Calu3 (cell line): ENCODE measurements at regions not wholly inside any gene's neighbourhood (a gene's known extent, or its start where the extent isn't known, plus 50 kb on each side); places are given as distances from the start of the nearest gene placed in this dataset.

Experiments used
- BruUV-seq: library from RNA; stranded (reverse); fragments of 400-500 nt; replicated peaks from 2 replicates; lab custom pipeline; 2021; lab: Mats Ljungman, UMichigan
- CTCF ChIA-PET: fragments of 300-600 bp; sonication (Branson Sonifier 250); formaldehyde crosslinking; loops from one replicate; lab custom pipeline; 2022; ENCODE audit warnings: antibody characterized with exemption; lab: Charles Lee
- DNase-seq: peaks from one replicate; pipeline ENCODE4 v3.0.0; 2022
- H3K27ac Mint-ChIP-seq: one replicate; pipeline ENCODE4 v1.8.0; 2022; ENCODE audit warnings: mixed read lengths; ENCODE audit not compliant: unreplicated experiment
- H3K27me3 Mint-ChIP-seq: one replicate; pipeline ENCODE4 v1.8.0; 2022; ENCODE audit warnings: mixed read lengths; ENCODE audit not compliant: unreplicated experiment
- H3K36me3 Mint-ChIP-seq: one replicate; pipeline ENCODE4 v1.8.0; 2022; ENCODE audit warnings: mild to moderate bottlenecking, moderate library complexity, mixed read lengths; ENCODE audit not compliant: insufficient read depth, unreplicated experiment
- H3K4me1 Mint-ChIP-seq: one replicate; pipeline ENCODE4 v1.8.0; 2022; ENCODE audit warnings: mild to moderate bottlenecking, low read depth, mixed read lengths; ENCODE audit not compliant: unreplicated experiment
- H3K4me3 Mint-ChIP-seq: one replicate; pipeline ENCODE4 v1.8.0; 2022; ENCODE audit warnings: mild to moderate bottlenecking, low read depth, moderate library complexity, mixed read lengths; ENCODE audit not compliant: unreplicated experiment
- H3K9me3 Mint-ChIP-seq: one replicate; pipeline ENCODE4 v1.8.0; 2022; ENCODE audit warnings: low read depth, mixed read lengths; ENCODE audit not compliant: unreplicated experiment
- intact Hi-C: fragments of 100-400 bp; cut with micrococcal nuclease; formaldehyde crosslinking; loops from one replicate; pipeline ENCODE4 v1.10.0; 2022; ENCODE audit not compliant: unreplicated experiment
- TF ChIP-seq, protein P1 (sequence below): fragments of 200-600 bp; IDR thresholded peaks from one replicate; pipeline ENCODE4 v1.8.0; 2022; ENCODE audit warnings: antibody characterized with exemption; ENCODE audit not compliant: unreplicated experiment

DNA sequence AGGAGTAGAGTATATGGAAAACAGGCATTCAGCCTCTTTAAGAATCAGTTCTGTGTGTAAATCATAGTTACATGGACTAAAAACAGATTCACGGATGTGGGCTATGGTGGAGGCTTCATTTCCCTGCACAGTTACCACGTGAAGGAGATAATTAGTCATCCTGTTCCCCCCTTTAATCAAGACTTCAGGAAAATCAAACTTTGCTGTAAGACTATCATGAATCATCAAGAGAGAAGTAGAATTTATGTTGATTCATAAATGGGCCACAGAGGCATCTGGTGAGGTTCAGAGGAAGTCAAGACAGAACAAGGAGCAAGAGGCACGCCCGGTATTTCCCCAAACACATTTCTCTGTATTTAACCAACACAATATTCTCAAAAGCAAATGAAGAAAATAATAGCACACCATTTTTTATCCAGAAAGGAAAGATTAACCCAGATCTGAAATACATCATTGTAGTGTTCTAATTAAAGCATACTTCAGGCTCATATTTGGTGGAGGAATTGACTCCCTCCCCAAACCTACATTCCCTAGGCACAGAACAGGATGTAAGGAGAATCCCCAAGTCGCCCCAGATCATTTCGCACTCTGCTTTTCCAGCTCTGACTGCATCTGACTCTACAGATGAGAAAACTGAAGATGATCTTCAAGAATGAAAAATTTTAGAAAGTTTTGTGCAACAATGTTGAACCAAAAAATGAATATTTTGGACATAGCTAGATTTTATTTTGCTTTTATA lies 175.8 kb upstream of the GAS1 start:
- Mint-ChIP-seq H3K27ac (no peak overlapping the region), H3K27me3 (peaks cover 40% of the 10 kb centered on the region), H3K4me3 (no peak overlapping the region), H3K4me1 (no peaks in the 10 kb centered on the region), H3K9me3 (no peaks in the 10 kb centered on the region), H3K36me3 (no peaks in the 10 kb centered on the region)
- TF ChIP-seq, protein P1, sequence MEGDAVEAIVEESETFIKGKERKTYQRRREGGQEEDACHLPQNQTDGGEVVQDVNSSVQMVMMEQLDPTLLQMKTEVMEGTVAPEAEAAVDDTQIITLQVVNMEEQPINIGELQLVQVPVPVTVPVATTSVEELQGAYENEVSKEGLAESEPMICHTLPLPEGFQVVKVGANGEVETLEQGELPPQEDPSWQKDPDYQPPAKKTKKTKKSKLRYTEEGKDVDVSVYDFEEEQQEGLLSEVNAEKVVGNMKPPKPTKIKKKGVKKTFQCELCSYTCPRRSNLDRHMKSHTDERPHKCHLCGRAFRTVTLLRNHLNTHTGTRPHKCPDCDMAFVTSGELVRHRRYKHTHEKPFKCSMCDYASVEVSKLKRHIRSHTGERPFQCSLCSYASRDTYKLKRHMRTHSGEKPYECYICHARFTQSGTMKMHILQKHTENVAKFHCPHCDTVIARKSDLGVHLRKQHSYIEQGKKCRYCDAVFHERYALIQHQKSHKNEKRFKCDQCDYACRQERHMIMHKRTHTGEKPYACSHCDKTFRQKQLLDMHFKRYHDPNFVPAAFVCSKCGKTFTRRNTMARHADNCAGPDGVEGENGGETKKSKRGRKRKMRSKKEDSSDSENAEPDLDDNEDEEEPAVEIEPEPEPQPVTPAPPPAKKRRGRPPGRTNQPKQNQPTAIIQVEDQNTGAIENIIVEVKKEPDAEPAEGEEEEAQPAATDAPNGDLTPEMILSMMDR: no peak
- intact Hi-C loops: no loop called here
- BruUV-seq: no TSS peak
- CTCF ChIA-PET: no interaction called here
- DNase-seq: no peak

DNA sequence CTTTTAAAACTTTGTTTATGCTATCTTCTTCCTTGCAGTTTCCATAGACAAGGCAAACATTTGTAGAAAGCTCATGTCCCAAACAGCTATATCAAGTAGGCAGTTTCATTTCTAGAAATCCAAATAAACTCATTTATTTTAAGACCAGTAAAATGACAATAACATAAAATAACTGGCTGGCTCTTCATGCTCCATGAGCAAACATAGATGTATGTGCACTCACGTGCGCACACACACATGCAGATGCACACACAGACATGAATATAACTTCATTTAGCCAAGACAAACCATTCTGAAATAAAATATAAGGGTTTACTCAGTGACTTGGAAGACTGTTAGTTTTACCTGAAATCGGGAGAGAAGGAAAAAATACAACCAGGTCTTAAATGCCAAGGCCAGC lies 176.5 kb upstream of the GAS1 start:
- Mint-ChIP-seq H3K9me3 (no peaks in the 10 kb centered on the region), H3K4me3 (no peak overlapping the region), H3K4me1 (no peaks in the 10 kb centered on the region), H3K36me3 (no peaks in the 10 kb centered on the region), H3K27ac (no peak overlapping the region), H3K27me3 (peaks cover 47% of the 10 kb centered on the region)
- no peak for DNase-seq
- BruUV-seq: no TSS peak
- TF ChIP-seq, protein P1: no peak
- intact Hi-C loops: no loop called here
- CTCF ChIA-PET: no interaction called here

DNA sequence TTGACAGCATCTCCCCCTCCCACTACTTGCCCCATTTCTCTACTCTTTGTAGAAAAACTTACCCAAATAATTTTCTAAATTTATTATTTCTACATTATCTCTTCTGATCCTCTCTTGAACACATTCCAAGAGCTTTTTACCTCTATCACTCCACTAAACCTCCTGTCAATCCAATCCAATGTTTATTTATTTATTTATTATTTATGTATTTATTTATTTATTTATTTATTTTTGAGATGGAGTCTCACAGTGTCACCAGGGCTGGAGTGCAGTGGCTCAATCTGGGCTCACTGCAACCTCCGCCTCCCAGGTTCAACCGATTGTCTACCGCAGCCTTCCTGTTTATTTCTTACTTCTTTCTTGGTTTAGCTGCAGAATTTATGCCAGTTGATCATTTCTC lies 178.5 kb upstream of the GAS1 start:
- Mint-ChIP-seq H3K27me3 (peaks cover 53% of the 10 kb centered on the region), H3K27ac (no peak overlapping the region), H3K4me3 (no peak overlapping the region), H3K4me1 (no peaks in the 10 kb centered on the region), H3K9me3 (no peaks in the 10 kb centered on the region), H3K36me3 (no peaks in the 10 kb centered on the region)
- intact Hi-C loops: no loop called here
- TF ChIP-seq, protein P1: no peak
- no peak for DNase-seq
- BruUV-seq: no TSS peak
- CTCF ChIA-PET: no interaction called here

DNA sequence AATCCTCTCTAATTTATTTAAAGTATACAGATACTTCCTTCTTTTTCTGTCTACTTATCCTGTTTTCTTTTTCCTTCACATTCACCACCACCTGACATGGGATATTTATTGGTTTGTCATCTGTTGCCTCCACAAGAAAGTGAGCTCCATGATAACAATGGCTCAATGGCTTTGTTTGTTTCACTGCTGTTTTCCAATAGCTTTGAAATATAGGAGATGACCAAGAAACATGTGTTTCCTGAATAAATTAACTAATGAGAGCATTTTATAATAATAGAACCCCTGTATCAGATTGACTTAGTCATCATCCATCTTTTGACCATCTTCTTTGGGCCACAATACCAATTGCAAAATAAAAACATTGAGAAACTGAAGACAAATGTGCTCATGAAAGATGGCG lies 180.2 kb upstream of the GAS1 start:
- Mint-ChIP-seq H3K36me3 (no peaks in the 10 kb centered on the region), H3K9me3 (no peaks in the 10 kb centered on the region), H3K27me3 (peaks cover 53% of the 10 kb centered on the region), H3K4me1 (no peaks in the 10 kb centered on the region), H3K4me3 (no peak overlapping the region), H3K27ac (no peak overlapping the region)
- TF ChIP-seq, protein P1: no peak
- BruUV-seq: no TSS peak
- DNase-seq: no peak
- CTCF ChIA-PET: interaction anchor here (1.0 kb wide), 1 partner anchor 12 kb away, joined by 3 read pairs; no protein-coding TSS in a partner anchor
- intact Hi-C loops: no loop called here
